ENCODE measurements at regions not wholly inside any gene's neighbourhood (a gene's known extent, or its start where the extent isn't known, plus 50 kb on each side); places are given as distances from the start of the nearest gene placed in this dataset.

GRCh38 chr5:61683148-61683547 is 351.1 kb downstream of the ZSWIM6 start:
- in situ Hi-C loops (cut with HindIII; ENCODE audit: low sequenced_read_pairs): no loop called here

- in situ Hi-C loops (cut with HindIII; ENCODE audit: low sequenced_read_pairs): no loop called here
Measured at GRCh38 chr5:61683926-61684325, 351.9 kb downstream of the ZSWIM6 start.

- in situ Hi-C loops (cut with HindIII; ENCODE audit: low sequenced_read_pairs): no loop called here
Measured at GRCh38 chr5:61686491-61687257, 354.6 kb downstream of the ZSWIM6 start.

- in situ Hi-C loops (cut with HindIII; ENCODE audit: low sequenced_read_pairs): no loop called here
Measured at GRCh38 chr5:61687371-61687770, 355.3 kb downstream of the ZSWIM6 start.

- in situ Hi-C loops (cut with HindIII; ENCODE audit: low sequenced_read_pairs): no loop called here
Measured at GRCh38 chr5:61689153-61689846, 357.2 kb downstream of the ZSWIM6 start.

- in situ Hi-C loops (cut with HindIII; ENCODE audit: low sequenced_read_pairs): no loop called here
Measured at GRCh38 chr5:61697809-61698558, 365.9 kb downstream of the ZSWIM6 start.

GRCh38 chr5:61701877-61702602 is 370.0 kb downstream of the ZSWIM6 start:
- in situ Hi-C loops (cut with HindIII; ENCODE audit: low sequenced_read_pairs): no loop called here

GRCh38 chr5:61702784-61703183 is 370.7 kb downstream of the ZSWIM6 start:
- in situ Hi-C loops (cut with HindIII; ENCODE audit: low sequenced_read_pairs): no loop called here

GRCh38 chr5:61704289-61704688 is 372.2 kb downstream of the ZSWIM6 start:
- in situ Hi-C loops (cut with HindIII; ENCODE audit: low sequenced_read_pairs): no loop called here

- in situ Hi-C loops (cut with HindIII; ENCODE audit: low sequenced_read_pairs): loop anchor here (5.0 kb wide), 1 partner anchor 96 kb away; no protein-coding TSS in a partner anchor
Measured at GRCh38 chr5:61706751-61707150, 374.7 kb downstream of the ZSWIM6 start.

- in situ Hi-C loops (cut with HindIII; ENCODE audit: low sequenced_read_pairs): no loop called here
Measured at GRCh38 chr5:61719124-61719523, 387.1 kb downstream of the ZSWIM6 start.

GRCh38 chr5:61720829-61721228 is 388.8 kb downstream of the ZSWIM6 start:
- in situ Hi-C loops (cut with HindIII; ENCODE audit: low sequenced_read_pairs): no loop called here

- in situ Hi-C loops (cut with HindIII; ENCODE audit: low sequenced_read_pairs): no loop called here
Measured at GRCh38 chr5:61724102-61724501, 392.0 kb downstream of the ZSWIM6 start.

- in situ Hi-C loops (cut with HindIII; ENCODE audit: low sequenced_read_pairs): no loop called here
Measured at GRCh38 chr5:61728287-61728686, 396.2 kb downstream of the ZSWIM6 start.

GRCh38 chr5:61730866-61731265 is 398.8 kb downstream of the ZSWIM6 start:
- in situ Hi-C loops (cut with HindIII; ENCODE audit: low sequenced_read_pairs): no loop called here

GRCh38 chr5:61731267-61731945 is 399.3 kb downstream of the ZSWIM6 start:
- in situ Hi-C loops (cut with HindIII; ENCODE audit: low sequenced_read_pairs): no loop called here

- in situ Hi-C loops (cut with HindIII; ENCODE audit: low sequenced_read_pairs): no loop called here
Measured at GRCh38 chr5:61731946-61732314, 399.9 kb downstream of the ZSWIM6 start.

- in situ Hi-C loops (cut with HindIII; ENCODE audit: low sequenced_read_pairs): no loop called here
Measured at GRCh38 chr5:61732369-61732768, 400.3 kb downstream of the ZSWIM6 start.

- in situ Hi-C loops (cut with HindIII; ENCODE audit: low sequenced_read_pairs): no loop called here
Measured at GRCh38 chr5:61732796-61733195, 400.7 kb downstream of the ZSWIM6 start.

GRCh38 chr5:61734001-61734400 is 401.9 kb downstream of the ZSWIM6 start:
- in situ Hi-C loops (cut with HindIII; ENCODE audit: low sequenced_read_pairs): no loop called here
